ENCODE measurements at regions not wholly inside any gene's neighbourhood (a gene's known extent, or its start where the extent isn't known, plus 50 kb on each side); places are given as distances from the start of the nearest gene placed in this dataset.

GRCh38 chrX:69306063-69306404, 140.8 kb upstream of the PJA1 start:
- DNase-seq: no peak

DNA sequence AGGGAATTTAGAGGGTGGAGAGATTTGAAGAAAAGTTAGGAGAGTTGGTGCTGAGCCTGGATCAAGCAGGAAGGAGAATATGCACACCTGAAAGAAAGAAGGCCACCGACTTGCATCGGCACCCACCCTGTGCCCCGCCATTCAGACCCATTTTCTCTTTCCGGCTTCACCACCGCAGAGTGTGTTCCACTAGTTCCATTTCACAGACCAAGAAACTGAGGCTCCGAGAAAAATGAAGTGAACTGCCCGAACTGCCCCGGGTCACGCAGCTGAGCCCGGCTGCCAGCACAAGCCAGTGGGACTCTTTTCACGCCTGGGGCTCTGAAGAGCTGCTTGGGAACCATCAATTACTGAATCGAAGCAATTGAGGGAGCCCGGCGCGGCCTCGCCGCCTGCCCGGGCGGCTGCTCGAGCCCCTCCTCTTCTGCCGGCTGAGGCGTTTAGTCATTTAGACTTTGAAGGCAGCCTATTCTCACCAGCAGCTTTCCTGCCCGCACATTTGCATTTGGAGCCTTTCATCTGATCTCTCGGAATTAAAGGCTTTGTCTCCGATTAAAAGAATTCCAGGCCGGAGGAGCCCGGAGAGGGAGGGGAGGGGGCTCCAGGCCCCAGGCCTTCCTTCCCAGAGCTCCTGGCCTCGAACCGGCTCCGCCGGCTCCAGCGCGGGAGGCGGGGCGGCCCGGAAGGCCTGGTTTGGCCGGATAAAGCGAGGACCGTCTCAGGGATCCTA, 140.2 kb upstream of the PJA1 start:
- DNase-seq: no peak

DNA sequence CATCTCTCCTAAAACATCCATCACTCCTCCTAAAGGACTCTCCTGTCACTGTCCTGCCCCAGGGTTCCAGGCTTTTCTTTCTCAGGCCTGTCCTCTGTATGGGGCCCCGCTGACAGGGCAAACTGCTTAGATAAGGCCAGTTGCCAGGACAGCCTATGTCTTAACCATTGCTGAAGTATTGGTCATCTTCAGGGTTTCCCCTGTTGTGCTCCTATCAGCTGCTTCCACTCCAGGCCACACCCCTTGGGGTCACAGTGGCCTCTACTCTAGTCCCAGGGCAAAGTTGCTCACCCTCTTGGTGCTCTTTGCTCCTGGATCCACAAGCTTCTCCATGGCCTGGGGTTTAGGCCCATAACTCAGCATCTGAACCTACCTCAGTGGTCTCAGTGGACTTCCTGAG, 138.0 kb upstream of the PJA1 start:
- DNase-seq: no peak

DNA sequence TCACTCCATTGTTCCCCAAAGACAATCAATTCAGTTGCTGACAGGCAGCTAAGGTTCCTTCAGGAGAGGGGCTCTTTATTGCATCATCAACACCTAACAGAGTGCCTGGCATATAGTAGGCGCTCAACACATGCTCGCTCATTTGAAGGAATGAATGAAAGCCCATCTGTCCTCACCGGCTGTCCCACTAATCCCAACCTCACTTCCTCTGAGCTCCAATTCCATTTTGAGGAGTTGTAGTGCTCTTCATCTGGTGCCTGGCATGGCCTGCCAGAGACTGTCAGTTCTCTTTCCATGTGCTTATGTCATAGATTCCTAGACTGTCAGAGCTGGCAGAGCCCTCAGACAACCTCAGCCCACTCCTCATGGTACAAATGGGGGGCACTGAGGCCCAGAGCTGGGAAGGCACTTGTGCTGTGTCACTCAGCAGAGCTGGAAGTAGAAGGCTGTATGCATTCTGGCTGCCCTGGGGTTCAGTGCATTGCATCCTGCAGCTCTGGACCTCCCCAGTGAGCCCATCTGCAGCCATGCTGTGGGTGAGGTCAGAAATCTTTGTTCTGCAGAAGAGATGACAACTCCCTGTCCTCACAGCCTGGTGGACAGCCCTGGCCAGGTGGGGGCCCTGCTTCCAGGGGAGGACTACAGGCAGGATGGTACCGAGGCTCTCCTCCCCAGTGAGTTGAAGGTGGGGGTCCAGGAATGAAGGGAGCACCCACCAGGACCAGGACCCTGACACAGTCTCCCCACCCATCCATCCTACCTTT, 134.9 kb upstream of the PJA1 start:
- no peak for DNase-seq

DNA sequence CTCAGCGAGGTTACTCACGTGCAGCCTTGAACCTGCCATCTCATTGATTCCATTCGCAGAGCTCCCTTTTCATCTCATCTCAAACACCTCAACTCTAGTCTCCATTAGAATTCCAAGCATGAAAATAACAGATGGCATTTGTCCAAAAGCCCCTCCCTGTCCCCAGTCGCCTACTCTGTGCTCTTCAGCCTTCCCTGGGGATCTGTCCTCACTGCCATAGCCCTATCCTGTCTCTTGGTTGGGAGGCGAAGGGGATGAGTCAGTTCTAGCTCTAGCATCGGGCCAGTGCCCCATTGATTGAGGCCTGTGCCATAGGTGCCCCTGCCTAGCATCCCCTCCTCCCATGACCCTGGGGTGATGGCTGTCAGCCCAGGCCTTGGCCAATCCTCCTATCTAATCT, 134.0 kb upstream of the PJA1 start:
- DNase-seq: no peak

DNA sequence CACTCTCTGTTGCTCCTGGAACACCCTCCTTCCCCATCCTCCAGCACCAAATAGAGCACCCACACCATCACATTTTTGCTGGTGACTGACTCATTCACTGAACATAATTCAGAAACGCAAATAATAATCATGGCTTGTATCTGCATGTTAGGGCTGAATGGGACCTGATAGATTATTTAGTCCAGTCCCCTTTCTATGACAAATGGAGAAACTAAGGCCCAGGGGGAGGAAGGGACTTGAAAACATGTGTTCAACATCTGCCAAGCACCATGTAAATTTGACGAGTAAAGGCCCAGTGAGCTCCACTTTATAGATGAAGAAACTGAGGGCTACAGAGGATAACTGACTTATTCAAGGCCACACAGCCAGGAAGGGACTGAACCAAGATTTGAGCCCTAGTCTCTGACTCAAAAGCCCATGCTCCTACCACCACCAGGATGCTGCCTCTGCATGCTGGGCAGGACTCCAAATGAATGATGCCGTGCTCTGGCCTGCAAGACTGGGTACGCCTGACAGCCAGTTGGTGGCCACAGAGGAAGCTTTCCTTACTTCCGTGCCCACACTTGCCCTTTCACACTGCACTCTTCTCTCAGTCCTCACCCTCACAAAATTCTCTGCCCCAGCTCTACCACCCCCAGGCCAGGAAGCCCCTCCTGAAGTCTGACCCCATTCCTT, 133.3 kb upstream of the PJA1 start:
- no peak for DNase-seq

- no peak for DNase-seq
These were observed 132.3 kb upstream of the PJA1 start for GRCh38 chrX:69297506-69297905.

DNA sequence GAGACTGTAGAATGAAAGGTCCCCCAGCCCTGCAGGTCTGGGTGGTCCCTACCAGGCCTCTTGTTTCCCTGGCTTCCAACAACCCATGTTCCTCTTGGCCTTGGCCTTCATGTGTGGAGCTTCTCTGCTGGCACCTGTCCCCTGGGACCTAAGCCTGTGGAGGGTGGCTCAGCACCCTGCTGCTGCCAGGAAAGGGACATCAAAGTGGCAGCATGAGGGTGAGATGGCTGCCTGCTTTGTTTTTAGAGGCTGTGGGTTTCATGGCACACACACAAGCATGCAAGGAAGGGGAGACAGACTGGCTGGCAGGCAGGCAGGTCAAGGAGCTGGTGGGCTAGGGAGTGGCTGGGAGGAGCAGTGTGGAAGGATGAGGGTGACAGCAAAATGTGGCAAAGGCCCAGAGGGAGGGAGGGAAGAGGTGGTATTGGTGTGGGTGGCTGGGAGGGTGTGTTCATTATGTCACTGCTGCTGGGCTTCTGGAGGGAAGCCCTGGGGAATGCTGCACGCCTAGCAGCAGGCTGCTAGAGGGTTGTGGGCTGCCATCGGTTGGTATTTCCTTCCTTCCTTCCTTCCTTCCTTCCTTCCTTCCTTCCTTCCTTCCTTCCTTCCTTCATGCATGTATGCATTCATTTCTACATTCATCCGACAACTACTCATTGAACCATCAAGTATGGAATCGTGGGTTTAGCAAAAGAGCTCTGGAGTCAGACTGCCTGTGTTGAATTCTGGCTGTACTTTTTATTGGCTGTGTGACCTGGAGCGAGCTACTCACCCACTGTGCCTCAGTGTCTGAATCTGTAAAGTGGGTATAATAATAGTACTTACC, 128.7 kb upstream of the PJA1 start:
- no peak for DNase-seq

DNA sequence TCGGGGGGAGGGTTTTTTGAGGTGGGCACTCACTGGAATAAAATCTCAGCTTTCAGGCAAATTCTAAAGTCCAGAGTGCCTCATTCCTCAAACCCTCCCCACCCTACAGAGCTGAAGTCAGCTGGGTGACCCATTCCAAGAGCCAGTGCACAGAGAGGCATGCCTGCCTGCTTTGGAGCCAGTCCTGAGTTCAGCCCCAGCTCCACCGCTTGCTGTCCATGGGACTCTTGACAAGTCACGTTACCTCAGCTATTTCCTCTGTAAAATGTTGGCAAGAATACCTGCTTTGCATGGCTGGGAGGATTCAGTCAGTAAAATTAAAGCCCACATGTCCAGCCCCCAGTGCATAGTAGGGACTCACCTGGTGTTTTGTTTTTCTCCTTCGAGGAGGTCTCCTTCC, 125.9 kb upstream of the PJA1 start:
- DNase-seq: no peak

GRCh38 chrX:69290292-69290691, 125.0 kb upstream of the PJA1 start:
- no peak for DNase-seq

- DNase-seq: no peak
These were observed 124.5 kb upstream of the PJA1 start for GRCh38 chrX:69289793-69290123.

DNA sequence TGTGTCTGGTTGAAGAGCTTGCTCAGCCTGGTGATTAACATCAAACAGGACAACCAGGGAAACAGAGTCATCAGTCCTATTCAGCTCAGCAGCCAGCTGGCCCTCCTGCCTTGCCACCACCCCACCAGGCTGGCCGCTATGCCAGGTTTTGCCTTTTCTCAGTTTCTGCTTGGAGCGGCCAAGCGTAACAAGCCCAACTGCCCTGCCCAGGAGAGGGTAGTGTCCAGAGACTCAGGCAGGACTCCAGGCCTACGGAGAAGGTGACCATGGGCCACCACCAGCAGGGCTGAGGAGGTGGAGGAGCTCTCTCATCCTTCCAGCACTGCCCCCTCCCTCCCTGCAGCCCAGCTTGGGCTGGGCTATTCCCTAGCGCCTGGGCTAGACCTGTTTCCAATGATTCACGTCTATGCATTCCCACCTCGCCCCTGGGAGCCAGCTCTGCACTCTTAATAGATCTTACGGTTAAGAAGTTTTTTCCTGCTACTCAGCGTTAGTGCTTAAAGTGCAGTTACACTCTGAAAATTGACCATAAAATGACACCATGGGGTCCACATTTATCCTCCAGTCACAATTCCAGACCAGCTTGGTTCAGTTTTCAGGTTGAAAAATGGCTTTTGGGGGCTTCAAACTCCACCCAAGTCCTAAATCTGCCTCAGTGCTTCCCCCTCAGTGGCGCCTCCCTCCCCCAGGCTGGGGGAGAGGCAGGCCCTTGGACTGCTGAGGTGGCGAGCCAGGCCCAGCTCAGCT, 124.0 kb upstream of the PJA1 start:
- DNase-seq: peak; percentile 21

DNA sequence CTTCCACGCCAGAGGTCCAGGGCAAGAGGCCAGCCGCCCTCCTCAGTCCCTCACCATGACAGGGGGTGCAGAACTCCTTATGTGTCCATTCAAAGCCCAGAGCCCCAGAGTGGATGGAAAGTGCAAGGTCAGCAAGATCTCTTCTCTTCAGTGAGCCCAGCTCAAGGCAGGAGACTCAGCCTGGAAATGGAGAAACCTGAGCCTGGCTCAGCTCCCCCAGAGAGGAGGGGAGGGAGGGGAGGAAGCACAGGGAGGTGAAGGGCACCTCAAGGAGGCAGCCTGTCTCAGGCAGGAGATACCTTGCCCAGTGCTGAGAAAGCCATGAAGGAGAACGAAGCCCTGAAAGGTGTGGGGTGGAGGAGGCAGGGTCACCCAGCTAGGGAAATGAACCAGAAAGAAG, 121.8 kb upstream of the PJA1 start:
- DNase-seq: no peak

DNA sequence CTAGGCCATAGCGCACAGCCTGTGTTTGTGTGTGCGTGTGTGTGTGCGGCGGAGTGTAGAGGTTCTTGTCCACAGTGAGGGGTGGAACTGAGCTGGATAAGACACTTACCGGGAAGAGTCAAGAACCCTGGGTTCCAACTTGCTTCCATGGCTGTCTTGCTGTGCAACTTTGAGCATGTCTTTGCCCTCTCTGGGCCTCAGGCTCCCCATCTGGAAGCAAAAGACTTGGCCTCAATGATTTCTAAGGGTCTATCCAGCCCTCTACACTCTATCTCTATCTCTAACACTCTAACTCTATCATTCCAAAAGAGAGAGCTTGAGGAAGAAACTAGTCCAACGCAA, 121.3 kb upstream of the PJA1 start:
- no peak for DNase-seq

- peak; percentile 70 for DNase-seq
These were observed 120.8 kb upstream of the PJA1 start for GRCh38 chrX:69285881-69286564.

GRCh38 chrX:69285401-69285877, 120.2 kb upstream of the PJA1 start:
- DNase-seq: peak; percentile 71

DNA sequence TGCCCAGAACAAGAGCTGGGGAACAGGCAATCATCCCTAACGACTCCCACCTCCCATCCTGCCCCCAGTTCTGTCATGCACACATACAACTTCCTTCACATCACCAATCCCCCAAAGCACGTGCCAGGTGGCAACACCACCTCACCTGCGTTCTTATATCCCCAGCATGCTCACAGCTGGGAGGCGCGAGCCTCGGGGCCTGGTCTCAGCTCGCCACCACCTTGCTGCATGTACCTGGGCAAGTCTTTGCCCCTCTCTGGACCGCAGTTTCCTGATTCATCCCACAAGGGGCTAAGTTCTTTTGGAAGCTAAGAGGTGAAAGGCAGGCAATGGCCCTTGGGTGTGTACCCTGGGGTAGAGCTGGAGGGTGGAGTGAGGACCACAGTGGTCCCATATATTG, 119.2 kb upstream of the PJA1 start:
- no peak for DNase-seq

GRCh38 chrX:69282893-69283690, 117.8 kb upstream of the PJA1 start:
- no peak for DNase-seq

GRCh38 chrX:69280933-69281332, 115.7 kb upstream of the PJA1 start:
- no peak for DNase-seq

DNA sequence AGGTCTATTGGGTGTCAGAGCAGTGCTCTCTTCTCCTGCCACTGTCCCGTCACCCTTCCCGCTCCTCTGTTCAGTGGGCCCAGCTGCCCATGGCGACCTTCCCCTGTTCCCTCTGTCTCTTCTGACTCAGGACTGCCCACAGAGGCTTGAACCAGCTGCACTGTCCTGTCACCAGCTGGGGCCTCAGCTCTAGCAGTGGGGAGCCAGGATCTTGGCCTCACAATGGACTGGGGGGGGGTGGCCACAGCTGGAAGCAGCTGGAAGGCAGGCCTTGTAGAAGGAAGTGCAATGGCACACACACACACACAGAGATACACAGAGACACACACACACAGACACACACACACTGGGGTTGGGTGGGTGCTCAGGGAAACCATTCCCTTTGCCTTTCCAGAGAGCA, 114.0 kb upstream of the PJA1 start:
- no peak for DNase-seq
